SIG-M5 treated with dmso at 0.1 percent for 504 hours (cell line): ENCODE measurements at regions not wholly inside any gene's neighbourhood (a gene's known extent, or its start where the extent isn't known, plus 50 kb on each side); places are given as distances from the start of the nearest gene placed in this dataset.
"Not testable (repeated sequence)": the region's sequence is repeated elsewhere in the genome, so short reads cannot be mapped to it uniquely, and the experiment has no call there.

Experiments used
- DNase-seq: peaks from one replicate; lab custom pipeline; 2025; ENCODE audit not compliant: unreplicated experiment; lab: John Stamatoyannopoulos, UW

GRCh38 chr15:44817797-44818196 is 81.5 kb downstream of the TRIM69 start:
- DNase-seq = not testable (repeated sequence)

GRCh38 chr15:44819331-44819987 is 83.1 kb downstream of the TRIM69 start:
- DNase-seq = not testable (repeated sequence)

- DNase-seq = not testable (repeated sequence)
Observed at GRCh38 chr15:44820535-44820934, 84.2 kb downstream of the TRIM69 start.

- not testable (repeated sequence) for DNase-seq
Observed at GRCh38 chr15:44820967-44821366, 84.6 kb downstream of the TRIM69 start.

- not testable (repeated sequence) for DNase-seq
Observed at GRCh38 chr15:44824277-44825145, 88.2 kb downstream of the TRIM69 start.

GRCh38 chr15:44826583-44826982 is 90.3 kb downstream of the TRIM69 start:
- DNase-seq = not testable (repeated sequence)

- not testable (repeated sequence) for DNase-seq
Observed at GRCh38 chr15:44828229-44828914, 92.0 kb downstream of the TRIM69 start.

GRCh38 chr15:44829150-44829549 is 92.8 kb downstream of the TRIM69 start:
- DNase-seq = not testable (repeated sequence)

GRCh38 chr15:44830692-44831408 is 94.5 kb downstream of the TRIM69 start:
- not testable (repeated sequence) for DNase-seq

- DNase-seq = not testable (repeated sequence)
Observed at GRCh38 chr15:44831409-44831741, 95.0 kb downstream of the TRIM69 start.

- not testable (repeated sequence) for DNase-seq
Observed at GRCh38 chr15:44832133-44832532, 95.8 kb downstream of the TRIM69 start.

- DNase-seq = not testable (repeated sequence)
Observed at GRCh38 chr15:44833081-44833480, 96.8 kb downstream of the TRIM69 start.

- not testable (repeated sequence) for DNase-seq
Observed at GRCh38 chr15:44833761-44834160, 97.4 kb downstream of the TRIM69 start.

GRCh38 chr15:44835082-44835481 is 98.8 kb downstream of the TRIM69 start:
- not testable (repeated sequence) for DNase-seq

- no peak for DNase-seq
Observed at GRCh38 chr15:44836094-44836493, 99.8 kb downstream of the TRIM69 start.

GRCh38 chr15:44838929-44839328 is 102.6 kb downstream of the TRIM69 start:
- not testable (repeated sequence) for DNase-seq

- DNase-seq = not testable (repeated sequence)
Observed at GRCh38 chr15:44841762-44842161, 105.4 kb downstream of the TRIM69 start.

GRCh38 chr15:44842883-44843282 is 106.6 kb downstream of the TRIM69 start:
- not testable (repeated sequence) for DNase-seq

- not testable (repeated sequence) for DNase-seq
Observed at GRCh38 chr15:44844936-44845335, 108.6 kb downstream of the TRIM69 start.

GRCh38 chr15:44846156-44846555 is 109.8 kb downstream of the TRIM69 start:
- DNase-seq = not testable (repeated sequence)

- DNase-seq = not testable (repeated sequence)
Observed at GRCh38 chr15:44847555-44847954, 108.9 kb upstream of the TERB2 start.
